Fibroblast of lung (primary cell): ENCODE measurements at regions not wholly inside any gene's neighbourhood (a gene's known extent, or its start where the extent isn't known, plus 50 kb on each side); places are given as distances from the start of the nearest gene placed in this dataset.

ENCODE experiments used
- DNase-seq, 2 donors: peaks; one replicate each; pipeline versions ENCODE4 v3.0.0 to v3.0.0-alpha.2; 2010; ENCODE audit warnings: low read depth in 2 of 2
- H2AFZ ChIP-seq: 2 replicates; pipeline ENCODE4 v1.5.1; 2012; ENCODE audit warnings: low read length, control low read depth, inconsistent platforms
- H3K27ac ChIP-seq: 2 replicates; pipeline ENCODE4 v1.5.1; 2011; ENCODE audit warnings: low read length, control low read depth; ENCODE audit not compliant: insufficient read depth
- H3K27me3 ChIP-seq: 2 replicates; pipeline ENCODE4 v1.5.1; 2011; ENCODE audit warnings: mild to moderate bottlenecking, low read length; ENCODE audit not compliant: control insufficient read depth, insufficient read depth
- H3K36me3 ChIP-seq: 2 replicates; pipeline ENCODE4 v1.5.1; 2011; ENCODE audit warnings: low read length; ENCODE audit not compliant: control insufficient read depth, insufficient read depth
- H3K4me1 ChIP-seq: 2 replicates; pipeline ENCODE4 v1.5.1; 2011; ENCODE audit warnings: low read length; ENCODE audit not compliant: control insufficient read depth, insufficient read depth; ENCODE audit errors: extremely low read depth
- H3K4me2 ChIP-seq: 2 replicates; pipeline ENCODE4 v1.5.1; 2011; ENCODE audit warnings: low read length, control low read depth; ENCODE audit not compliant: insufficient read depth; ENCODE audit errors: extremely low read depth
- H3K4me3 ChIP-seq, 4 experiments: fragments of 200-600 bp in 1 of 4; sonication (generic) in 1 of 4; replicated peaks in 1 of 4; 2 replicates each; pipeline ENCODE4 v1.5.1; 2011 to 2016; ENCODE audit warnings: low read length in 4 of 4, low read depth in 3 of 4, mild to moderate bottlenecking in 3 of 4, control low read depth in 2 of 4, inconsistent platforms in 1 of 4, mixed read lengths in 1 of 4; ENCODE audit not compliant: insufficient read depth in 1 of 4; ENCODE audit errors: control extremely low read depth in 1 of 4
- H3K79me2 ChIP-seq: 2 replicates; pipeline ENCODE4 v1.5.1; 2012; ENCODE audit warnings: mild to moderate bottlenecking, low read length, inconsistent platforms; ENCODE audit not compliant: control insufficient read depth, insufficient read depth
- H3K9ac ChIP-seq: 2 replicates; pipeline ENCODE4 v1.5.1; 2011; ENCODE audit warnings: mild to moderate bottlenecking, low read length, control low read depth; ENCODE audit not compliant: insufficient read depth
- H3K9me3 ChIP-seq: 2 replicates; pipeline ENCODE4 v1.5.1; 2012; ENCODE audit warnings: low read depth, low read length; ENCODE audit not compliant: control insufficient read depth, insufficient read depth
- H4K20me1 ChIP-seq: 2 replicates; pipeline ENCODE4 v1.5.1; 2011; ENCODE audit warnings: low read length; ENCODE audit not compliant: control insufficient read depth, insufficient read depth; ENCODE audit errors: extremely low read depth
- EZH2 ChIP-seq: IDR thresholded peaks from 2 replicates; pipeline ENCODE4 v1.5.1; 2012; ENCODE audit warnings: low read length, control low read depth, mild to moderate bottlenecking; ENCODE audit errors: missing control alignments
- TF ChIP-seq, protein P1 (sequence below), 2 donors: IDR thresholded peaks in 1 of 2; conservative IDR thresholded peaks in 1 of 2; 1 replicate in 1 of 2; 2 replicates in 1 of 2; pipeline ENCODE4 v1.5.1; 2011 to 2012; ENCODE audit warnings: low read length in 2 of 2, control low read depth in 1 of 2, inconsistent platforms in 1 of 2, low read depth in 1 of 2, mild to moderate bottlenecking in 1 of 2

DNA sequence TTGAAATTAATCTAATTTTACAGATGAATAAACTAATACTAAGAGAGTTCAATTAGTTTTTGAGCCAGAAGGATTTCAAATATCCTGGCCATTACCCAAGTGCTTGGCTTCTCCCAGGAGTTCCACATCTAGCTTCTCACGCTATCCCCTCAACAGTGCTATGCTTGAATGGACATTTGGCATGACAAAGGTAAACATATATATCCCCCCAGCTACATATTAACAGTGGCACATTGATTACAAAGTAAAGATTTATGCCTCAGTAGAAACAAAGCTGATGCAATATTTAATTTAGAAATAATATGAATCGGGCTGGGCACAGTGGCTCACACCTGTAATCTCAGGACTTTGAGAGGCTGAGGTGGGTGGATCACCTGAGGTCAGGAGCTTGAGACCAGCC lies 434.6 kb upstream of the PRMT6 start:
- Histone ChIP-seq H3K27me3 (no peaks in the 10 kb centered on the region), H3K36me3 (no peaks in the 10 kb centered on the region), H2AFZ (no peak overlapping the region), H3K4me1 (no peaks in the 10 kb centered on the region), H3K4me2 (no peak overlapping the region), H3K9me3 (no peaks in the 10 kb centered on the region), H3K79me2 (no peaks in the 10 kb centered on the region), H3K9ac (no peak overlapping the region), H4K20me1 (no peaks in the 10 kb centered on the region), H3K4me3 (no peak overlapping the region), H3K27ac (no peak overlapping the region)
- no peak for TF ChIP-seq EZH2
- TF ChIP-seq, protein P1, sequence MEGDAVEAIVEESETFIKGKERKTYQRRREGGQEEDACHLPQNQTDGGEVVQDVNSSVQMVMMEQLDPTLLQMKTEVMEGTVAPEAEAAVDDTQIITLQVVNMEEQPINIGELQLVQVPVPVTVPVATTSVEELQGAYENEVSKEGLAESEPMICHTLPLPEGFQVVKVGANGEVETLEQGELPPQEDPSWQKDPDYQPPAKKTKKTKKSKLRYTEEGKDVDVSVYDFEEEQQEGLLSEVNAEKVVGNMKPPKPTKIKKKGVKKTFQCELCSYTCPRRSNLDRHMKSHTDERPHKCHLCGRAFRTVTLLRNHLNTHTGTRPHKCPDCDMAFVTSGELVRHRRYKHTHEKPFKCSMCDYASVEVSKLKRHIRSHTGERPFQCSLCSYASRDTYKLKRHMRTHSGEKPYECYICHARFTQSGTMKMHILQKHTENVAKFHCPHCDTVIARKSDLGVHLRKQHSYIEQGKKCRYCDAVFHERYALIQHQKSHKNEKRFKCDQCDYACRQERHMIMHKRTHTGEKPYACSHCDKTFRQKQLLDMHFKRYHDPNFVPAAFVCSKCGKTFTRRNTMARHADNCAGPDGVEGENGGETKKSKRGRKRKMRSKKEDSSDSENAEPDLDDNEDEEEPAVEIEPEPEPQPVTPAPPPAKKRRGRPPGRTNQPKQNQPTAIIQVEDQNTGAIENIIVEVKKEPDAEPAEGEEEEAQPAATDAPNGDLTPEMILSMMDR (conservative IDR thresholded peaks at IDR 0.05 in 1 of 2, IDR thresholded peaks at IDR 0.05 in 1 of 2; ENCODE audit: low read depth in 1 of 2, low read length in 2 of 2) = no peak
- peak in 1 of 2 donors; percentile 6 for DNase-seq

- DNase-seq = no peak
- Histone ChIP-seq H3K27ac (no peak overlapping the region), H3K27me3 (no peaks in the 10 kb centered on the region), H3K4me1 (no peaks in the 10 kb centered on the region), H3K4me3 (no peak overlapping the region), H3K9me3 (no peaks in the 10 kb centered on the region), H4K20me1 (no peaks in the 10 kb centered on the region), H3K36me3 (no peaks in the 10 kb centered on the region), H3K79me2 (no peaks in the 10 kb centered on the region), H3K4me2 (no peak overlapping the region), H2AFZ (no peak overlapping the region), H3K9ac (no peak overlapping the region)
- TF ChIP-seq EZH2 = no peak
- TF ChIP-seq, protein P1 (conservative IDR thresholded peaks at IDR 0.05 in 1 of 2, IDR thresholded peaks at IDR 0.05 in 1 of 2; ENCODE audit: low read depth in 1 of 2, low read length in 2 of 2) = no peak
These were observed 418.9 kb upstream of the PRMT6 start for GRCh38 chr1:106637566-106637965.

- H4K20me1 ChIP-seq = no peaks in the 10 kb centered on the region
- no peak overlapping the region for H3K4me3 ChIP-seq
- TF ChIP-seq, protein P1 (conservative IDR thresholded peaks at IDR 0.05 in 1 of 2, IDR thresholded peaks at IDR 0.05 in 1 of 2; ENCODE audit: low read depth in 1 of 2, low read length in 2 of 2) = no peak
- TF ChIP-seq EZH2 = no peak
- H3K9ac ChIP-seq = no peak overlapping the region
- H3K36me3 ChIP-seq = no peaks in the 10 kb centered on the region
- no peaks in the 10 kb centered on the region for H3K27me3 ChIP-seq
- H2AFZ ChIP-seq = no peak overlapping the region
- no peak overlapping the region for H3K4me2 ChIP-seq
- H3K4me1 ChIP-seq = no peaks in the 10 kb centered on the region
- H3K27ac ChIP-seq = no peak overlapping the region
- no peaks in the 10 kb centered on the region for H3K79me2 ChIP-seq
- DNase-seq = no peak
- no peaks in the 10 kb centered on the region for H3K9me3 ChIP-seq
These were observed 410.2 kb upstream of the PRMT6 start for GRCh38 chr1:106646261-106646784.
